Nephron (organoid): ENCODE measurements at regions not wholly inside any gene's neighbourhood (a gene's known extent, or its start where the extent isn't known, plus 50 kb on each side); places are given as distances from the start of the nearest gene placed in this dataset.

Experiments
- H3K27ac Mint-ChIP-seq, 3 experiments: 2 replicates each; pipeline ENCODE4 v1.8.0; 2020; ENCODE audit warnings: mixed read lengths in 3 of 3, mild to moderate bottlenecking in 2 of 3, moderate library complexity in 1 of 3
- H3K27me3 Mint-ChIP-seq: 2 replicates; pipeline ENCODE4 v1.8.0; 2021; ENCODE audit warnings: low read depth, mild to moderate bottlenecking, moderate library complexity, mixed read lengths
- H3K36me3 Mint-ChIP-seq: 2 replicates; pipeline ENCODE4 v1.8.0; 2020; ENCODE audit warnings: low read depth, mixed read lengths
- H3K4me1 Mint-ChIP-seq: 2 replicates; pipeline ENCODE4 v1.8.0; 2020; ENCODE audit warnings: mixed read lengths
- H3K4me3 Mint-ChIP-seq, 3 experiments: 2 replicates each; pipeline ENCODE4 v1.8.0; 2020; ENCODE audit warnings: mild to moderate bottlenecking in 3 of 3, mixed read lengths in 3 of 3, moderate library complexity in 2 of 3
- H3K9me3 Mint-ChIP-seq: 2 replicates; pipeline ENCODE4 v1.8.0; 2020; ENCODE audit warnings: mixed read lengths
- CTCF ChIP-seq, 3 experiments: fragments of 200-600 bp; sonication (generic); IDR thresholded peaks; one replicate each; pipeline ENCODE4 v1.5.0; 2021; ENCODE audit warnings: antibody characterized with exemption in 3 of 3; ENCODE audit not compliant: unreplicated experiment in 3 of 3

- peaks cover 10% of the 10 kb centered on the region for H3K9me3 Mint-ChIP-seq
- no peaks in the 10 kb centered on the region for H3K36me3 Mint-ChIP-seq
- no peak overlapping the region for H3K4me3 Mint-ChIP-seq
- H3K27me3 Mint-ChIP-seq, result no peaks in the 10 kb centered on the region
- TF ChIP-seq CTCF (IDR thresholded peaks at IDR 0.05; ENCODE audit: unreplicated experiment in 3 of 3), result no peak
- H3K4me1 Mint-ChIP-seq, result peaks cover 9% of the 10 kb centered on the region
- H3K27ac Mint-ChIP-seq, result no peak overlapping the region
Observed at GRCh38 chr2:113807721-113808120, 51.3 kb upstream of the SLC35F5 start.

GRCh38 chr2:113806217-113806913 is 49.9 kb upstream of the SLC35F5 start:
- H3K27ac Mint-ChIP-seq, result no peak overlapping the region
- H3K27me3 Mint-ChIP-seq, result no peaks in the 10 kb centered on the region
- peaks cover 10% of the 10 kb centered on the region for H3K9me3 Mint-ChIP-seq
- H3K4me1 Mint-ChIP-seq, result no peaks in the 10 kb centered on the region
- no peak for TF ChIP-seq CTCF (IDR thresholded peaks at IDR 0.05; ENCODE audit: unreplicated experiment in 3 of 3)
- no peak overlapping the region for H3K4me3 Mint-ChIP-seq
- H3K36me3 Mint-ChIP-seq, result no peaks in the 10 kb centered on the region
